D721Med (cell line): ENCODE measurements at regions not wholly inside any gene's neighbourhood (a gene's known extent, or its start where the extent isn't known, plus 50 kb on each side); places are given as distances from the start of the nearest gene placed in this dataset.

ENCODE experiments used
- DNase-seq: peaks from one replicate; pipeline ENCODE4 v3.0.0; 2011; ENCODE audit warnings: low spot score; ENCODE audit not compliant: insufficient read length
- FAIRE-seq: peaks from 2 replicates; lab custom pipeline; 2011; peaks lifted over from hg19 to GRCh38; lab: Jason Lieb, UNC
- CTCF ChIP-seq: IDR thresholded peaks from 2 replicates; pipeline ENCODE4 v1.5.1; 2012; ENCODE audit warnings: mild to moderate bottlenecking, control low read depth; ENCODE audit not compliant: insufficient read depth; ENCODE audit errors: missing control alignments

DNA sequence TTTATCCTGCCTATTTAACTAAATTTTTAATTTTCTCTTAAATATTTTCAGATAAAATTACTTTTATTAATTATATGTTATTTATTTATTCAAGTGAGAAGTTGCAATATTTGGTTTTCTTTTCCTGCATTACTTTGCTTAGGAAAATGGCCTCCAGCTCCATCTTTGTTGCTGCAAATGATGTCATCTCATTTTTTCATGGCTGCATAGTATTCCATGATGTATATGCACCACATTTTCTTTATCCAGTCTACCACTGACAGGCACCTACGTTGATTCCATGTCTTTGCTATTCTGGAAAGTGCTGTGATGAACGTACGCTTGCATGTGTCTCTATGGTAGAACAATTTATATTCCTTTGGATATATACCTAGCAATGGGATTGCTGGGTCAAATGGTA lies 186.9 kb upstream of the LYPLAL1 start:
- DNase-seq (no peak), FAIRE-seq (no peak)
- no peak for TF ChIP-seq CTCF

DNA sequence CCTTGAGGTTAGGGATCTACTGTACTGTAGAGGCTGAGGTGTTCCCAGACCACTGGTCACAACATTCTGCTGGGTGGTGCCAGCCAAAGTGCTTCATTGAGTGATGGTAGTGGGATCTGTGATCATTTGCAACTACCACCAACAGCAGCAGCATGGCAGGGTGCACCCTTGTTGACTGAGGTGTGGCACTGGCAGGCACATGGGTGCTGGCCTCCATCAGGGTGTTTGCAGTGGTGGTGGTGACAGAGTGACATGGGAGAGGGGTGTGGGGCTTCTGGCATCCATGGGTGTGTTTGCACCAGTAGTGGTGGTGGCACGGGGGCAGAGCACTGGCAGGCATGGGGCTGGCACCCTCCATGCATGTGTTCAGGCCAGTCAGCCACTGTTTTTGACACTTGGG lies 183.7 kb upstream of the LYPLAL1 start:
- no peak for TF ChIP-seq CTCF
- FAIRE-seq (no peak), DNase-seq (no peak)

DNA sequence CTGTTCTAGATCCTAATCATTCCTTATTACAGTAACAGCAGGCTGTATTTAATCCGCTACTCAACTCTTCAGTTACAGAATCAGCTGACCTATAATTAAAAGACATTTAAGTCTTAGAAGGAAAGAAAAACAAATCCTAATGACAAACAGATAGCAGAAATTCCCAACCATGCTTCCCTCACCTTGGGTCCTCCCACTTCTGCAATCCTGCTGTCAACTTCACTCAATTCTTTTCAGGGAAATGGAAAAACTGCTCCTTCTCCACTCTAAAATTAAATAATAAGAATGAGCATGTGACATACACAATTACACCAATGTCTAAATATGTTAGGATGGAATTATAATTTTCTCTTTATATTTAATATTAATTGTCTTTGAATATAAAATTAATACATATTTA lies 182.6 kb upstream of the LYPLAL1 start:
- FAIRE-seq (peak; percentile 99), DNase-seq (peak; percentile 67)
- no peak for TF ChIP-seq CTCF

DNA sequence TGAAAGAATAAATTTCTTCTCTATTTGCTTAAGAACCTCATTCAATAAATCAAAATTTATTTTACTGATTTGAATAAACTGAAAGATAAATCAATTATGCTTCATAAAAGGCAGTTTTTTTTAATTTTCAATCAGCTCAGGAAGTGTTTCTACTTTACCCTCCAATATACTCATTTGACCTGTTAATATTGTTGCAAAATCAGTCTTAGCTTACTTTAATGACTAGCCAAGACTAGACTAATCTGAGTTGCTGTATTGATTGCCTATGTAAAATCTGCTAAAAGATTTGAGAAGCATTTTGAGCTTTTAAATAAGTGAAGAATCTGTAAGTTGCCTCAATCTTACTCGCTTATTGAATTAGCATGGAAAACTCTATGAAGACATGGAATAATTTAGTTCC lies 179.1 kb upstream of the LYPLAL1 start:
- TF ChIP-seq CTCF, result no peak
- DNase-seq (no peak), FAIRE-seq (no peak)

- TF ChIP-seq CTCF, result no peak
- no peak for DNase-seq
- no peak for FAIRE-seq
These were observed 178.5 kb upstream of the LYPLAL1 start for GRCh38 chr1:218995091-218995665.

DNA sequence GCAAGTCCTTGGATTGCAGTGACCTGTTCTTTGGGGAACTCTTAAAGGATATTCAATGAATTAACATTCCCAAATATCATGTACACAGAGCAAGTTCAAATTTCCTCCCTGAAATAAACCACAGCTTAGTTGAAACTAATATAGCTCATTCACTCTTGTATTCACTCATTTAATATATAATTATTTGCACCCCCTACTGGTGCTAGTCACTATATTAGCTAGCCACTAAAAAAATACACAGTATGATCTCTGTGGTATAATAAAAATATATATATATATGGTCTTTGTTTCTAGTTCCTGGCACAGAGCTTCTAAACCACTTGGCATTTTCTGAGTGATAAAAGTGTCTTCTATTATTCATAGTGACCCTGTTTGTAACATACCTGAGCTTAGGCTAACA lies 177.3 kb upstream of the LYPLAL1 start:
- FAIRE-seq (no peak), DNase-seq (no peak)
- no peak for TF ChIP-seq CTCF

- FAIRE-seq (no peak), DNase-seq (no peak)
- no peak for TF ChIP-seq CTCF
These were observed 173.7 kb upstream of the LYPLAL1 start for GRCh38 chr1:219000005-219000404.
